ENCODE measurements at regions not wholly inside any gene's neighbourhood (a gene's known extent, or its start where the extent isn't known, plus 50 kb on each side); places are given as distances from the start of the nearest gene placed in this dataset.

- H3K4me3 Mint-ChIP-seq (ENCODE audit: unreplicated experiment): no peak overlapping the region
- no peaks in the 10 kb centered on the region for H3K36me3 Mint-ChIP-seq (ENCODE audit: unreplicated experiment)
These were observed 150.9 kb downstream of the CNTN3 start for GRCh38 chr3:74463515-74463914.

GRCh38 chr3:74456166-74456565, 158.3 kb downstream of the CNTN3 start:
- H3K4me3 Mint-ChIP-seq (ENCODE audit: unreplicated experiment): no peak overlapping the region
- H3K36me3 Mint-ChIP-seq (ENCODE audit: unreplicated experiment): no peaks in the 10 kb centered on the region
- H3K27me3 Mint-ChIP-seq (ENCODE audit: unreplicated experiment): no peaks in the 10 kb centered on the region
- no peaks in the 10 kb centered on the region for H3K9me3 Mint-ChIP-seq (ENCODE audit: unreplicated experiment)
- H3K4me1 Mint-ChIP-seq (ENCODE audit: unreplicated experiment): no peaks in the 10 kb centered on the region
- no peak overlapping the region for H3K27ac Mint-ChIP-seq (ENCODE audit: unreplicated experiment)
- TF ChIP-seq CTCF (IDR thresholded peaks at IDR 0.05): no peak
- DNase-seq (ENCODE audit: extremely low spot score, unreplicated experiment): no peak

More at GRCh38 chr3:74463515-74463914, 150.9 kb downstream of the CNTN3 start:
- TF ChIP-seq CTCF (IDR thresholded peaks at IDR 0.05): no peak
- peaks cover 5% of the 10 kb centered on the region for H3K4me1 Mint-ChIP-seq (ENCODE audit: unreplicated experiment)
- DNase-seq (ENCODE audit: extremely low spot score, unreplicated experiment): no peak
- no peaks in the 10 kb centered on the region for H3K9me3 Mint-ChIP-seq (ENCODE audit: unreplicated experiment)
- H3K27ac Mint-ChIP-seq (ENCODE audit: unreplicated experiment): no peak overlapping the region
- H3K27me3 Mint-ChIP-seq (ENCODE audit: unreplicated experiment): no peaks in the 10 kb centered on the region

GRCh38 chr3:74447221-74447620, 167.2 kb downstream of the CNTN3 start:
- Mint-ChIP-seq H3K4me3 (ENCODE audit: unreplicated experiment) (no peak overlapping the region), H3K4me1 (ENCODE audit: unreplicated experiment) (no peaks in the 10 kb centered on the region), H3K27me3 (ENCODE audit: unreplicated experiment) (no peaks in the 10 kb centered on the region), H3K27ac (ENCODE audit: unreplicated experiment) (no peak overlapping the region), H3K9me3 (ENCODE audit: unreplicated experiment) (no peaks in the 10 kb centered on the region), H3K36me3 (ENCODE audit: unreplicated experiment) (no peaks in the 10 kb centered on the region)
- no peak for TF ChIP-seq CTCF (IDR thresholded peaks at IDR 0.05)
- DNase-seq (ENCODE audit: extremely low spot score, unreplicated experiment): no peak

- no peak for DNase-seq (ENCODE audit: extremely low spot score, unreplicated experiment)
- H3K9me3 Mint-ChIP-seq (ENCODE audit: unreplicated experiment): no peaks in the 10 kb centered on the region
- no peak overlapping the region for H3K4me3 Mint-ChIP-seq (ENCODE audit: unreplicated experiment)
- H3K27ac Mint-ChIP-seq (ENCODE audit: unreplicated experiment): no peak overlapping the region
- no peaks in the 10 kb centered on the region for H3K36me3 Mint-ChIP-seq (ENCODE audit: unreplicated experiment)
- no peaks in the 10 kb centered on the region for H3K4me1 Mint-ChIP-seq (ENCODE audit: unreplicated experiment)
- no peak for TF ChIP-seq CTCF (IDR thresholded peaks at IDR 0.05)
- H3K27me3 Mint-ChIP-seq (ENCODE audit: unreplicated experiment): no peaks in the 10 kb centered on the region
These were observed 168.9 kb downstream of the CNTN3 start for GRCh38 chr3:74445541-74445940.

- H3K9me3 Mint-ChIP-seq (ENCODE audit: unreplicated experiment): no peaks in the 10 kb centered on the region
- no peaks in the 10 kb centered on the region for H3K4me1 Mint-ChIP-seq (ENCODE audit: unreplicated experiment)
- no peak overlapping the region for H3K4me3 Mint-ChIP-seq (ENCODE audit: unreplicated experiment)
- no peaks in the 10 kb centered on the region for H3K27me3 Mint-ChIP-seq (ENCODE audit: unreplicated experiment)
- H3K27ac Mint-ChIP-seq (ENCODE audit: unreplicated experiment): no peak overlapping the region
- H3K36me3 Mint-ChIP-seq (ENCODE audit: unreplicated experiment): no peaks in the 10 kb centered on the region
- DNase-seq (ENCODE audit: extremely low spot score, unreplicated experiment): no peak
- no peak for TF ChIP-seq CTCF (IDR thresholded peaks at IDR 0.05)
These were observed 171.4 kb downstream of the CNTN3 start for GRCh38 chr3:74443102-74443501.

Measured in osteocyte (in vitro differentiated cells).